AG04449 (cell line): ENCODE measurements at regions not wholly inside any gene's neighbourhood (a gene's known extent, or its start where the extent isn't known, plus 50 kb on each side); places are given as distances from the start of the nearest gene placed in this dataset.
A peak's percentile ranks its signal among the peaks of the same experiment; 100 is the strongest.

Source experiments
- CTCF ChIA-PET: fragments of 350-600 bp; formaldehyde crosslinking; extraction: SDS; loops from one replicate; lab custom pipeline; 2021; ENCODE audit warnings: antibody characterized with exemption; lab: Yijun Ruan, JAX
- POLR2A ChIA-PET: fragments of 400-600, 350-600 bp; formaldehyde crosslinking; extraction: SDS; loops from one replicate; lab custom pipeline; 2020; ENCODE audit warnings: antibody characterized with exemption, inconsistent platforms; lab: Yijun Ruan, JAX
- DNase-seq: peaks from one replicate; pipeline ENCODE4 v3.0.0-alpha.2; 2010; ENCODE audit warnings: low read depth, low spot score
- H3K4me3 ChIP-seq: 2 replicates; pipeline ENCODE4 v1.5.1; 2011; ENCODE audit warnings: low read depth, mild to moderate bottlenecking, control low read depth, low read length
- TF ChIP-seq, protein P1 (sequence below): IDR thresholded peaks from one replicate; pipeline ENCODE4 v1.5.1; 2011; ENCODE audit warnings: mild to moderate bottlenecking, moderate library complexity, low read length, control low read depth, inconsistent platforms; ENCODE audit not compliant: insufficient read depth; ENCODE audit errors: missing control alignments

DNA sequence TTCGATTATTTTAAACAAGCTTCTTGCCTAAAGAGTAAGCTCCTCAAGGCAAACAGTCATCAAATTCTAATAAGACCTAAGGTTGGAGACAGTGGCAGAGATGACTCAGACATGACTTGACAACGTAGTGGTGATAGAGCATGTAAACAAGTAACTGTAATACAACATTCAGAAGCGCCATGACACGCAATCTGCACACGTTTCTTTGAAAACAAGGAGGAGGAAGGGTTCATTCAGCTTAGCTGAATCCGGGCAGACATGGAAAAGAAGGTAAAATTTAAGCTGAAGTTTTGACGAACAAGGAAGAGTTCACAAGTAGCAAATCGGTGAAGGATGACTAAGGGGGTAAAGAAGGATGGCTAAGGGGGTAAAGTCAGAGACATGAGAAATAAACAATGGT lies 152.4 kb upstream of the ZC3H12C start:
- TF ChIP-seq, protein P1, sequence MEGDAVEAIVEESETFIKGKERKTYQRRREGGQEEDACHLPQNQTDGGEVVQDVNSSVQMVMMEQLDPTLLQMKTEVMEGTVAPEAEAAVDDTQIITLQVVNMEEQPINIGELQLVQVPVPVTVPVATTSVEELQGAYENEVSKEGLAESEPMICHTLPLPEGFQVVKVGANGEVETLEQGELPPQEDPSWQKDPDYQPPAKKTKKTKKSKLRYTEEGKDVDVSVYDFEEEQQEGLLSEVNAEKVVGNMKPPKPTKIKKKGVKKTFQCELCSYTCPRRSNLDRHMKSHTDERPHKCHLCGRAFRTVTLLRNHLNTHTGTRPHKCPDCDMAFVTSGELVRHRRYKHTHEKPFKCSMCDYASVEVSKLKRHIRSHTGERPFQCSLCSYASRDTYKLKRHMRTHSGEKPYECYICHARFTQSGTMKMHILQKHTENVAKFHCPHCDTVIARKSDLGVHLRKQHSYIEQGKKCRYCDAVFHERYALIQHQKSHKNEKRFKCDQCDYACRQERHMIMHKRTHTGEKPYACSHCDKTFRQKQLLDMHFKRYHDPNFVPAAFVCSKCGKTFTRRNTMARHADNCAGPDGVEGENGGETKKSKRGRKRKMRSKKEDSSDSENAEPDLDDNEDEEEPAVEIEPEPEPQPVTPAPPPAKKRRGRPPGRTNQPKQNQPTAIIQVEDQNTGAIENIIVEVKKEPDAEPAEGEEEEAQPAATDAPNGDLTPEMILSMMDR = no peak
- DNase-seq = peak; percentile 10
- ChIA-PET CTCF (interaction anchor here (0.6 to 3.4 kb wide), 11 partner anchors 11 to 1242 kb away, joined by 3 to 85 read pairs (median 5); no protein-coding TSS in a partner anchor), POLR2A (interaction anchor here (0.7 kb wide), 1 partner anchor 207 kb away, joined by 3 read pairs; no protein-coding TSS in a partner anchor)
- no peak overlapping the region for H3K4me3 ChIP-seq

DNA sequence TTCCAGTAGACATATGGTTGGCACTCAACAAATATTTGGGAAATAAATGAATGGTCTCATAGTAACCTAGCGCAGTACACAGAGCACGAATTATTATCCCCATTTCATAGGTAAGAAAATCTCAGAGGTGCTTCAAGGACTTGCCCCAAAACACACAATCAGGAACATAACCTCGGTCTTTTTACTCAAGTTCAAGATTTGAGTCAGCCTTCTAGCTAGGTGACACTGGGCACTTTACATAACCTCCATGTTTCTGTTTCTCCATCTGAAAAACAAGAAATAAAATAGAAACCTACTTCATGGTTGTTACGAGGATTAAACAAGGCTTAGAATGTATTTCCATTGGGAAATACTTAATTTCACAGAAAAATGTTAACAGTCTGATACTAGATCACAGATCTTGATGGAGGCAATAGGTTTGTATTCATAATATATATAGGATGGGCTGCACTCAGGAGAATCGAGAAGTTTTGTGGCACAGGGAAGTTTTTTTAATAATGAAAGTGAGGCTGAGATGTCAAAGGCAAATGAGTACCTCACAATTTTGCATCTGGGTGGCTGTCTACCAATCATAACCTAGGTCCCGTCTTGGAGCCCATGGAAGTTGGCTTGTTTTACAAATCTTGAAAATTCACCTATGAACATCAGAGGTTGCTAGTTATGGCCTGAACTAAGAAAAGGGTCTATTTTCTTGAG lies 147.4 kb upstream of the ZC3H12C start:
- TF ChIP-seq, protein P1 = no peak
- H3K4me3 ChIP-seq = no peak overlapping the region
- POLR2A ChIA-PET = no interaction called here
- CTCF ChIA-PET = interaction anchor here (0.8 to 2.2 kb wide), 10 partner anchors 9 to 1248 kb away, joined by 3 to 9 read pairs (median 3); partner anchors contain the start of gene FDX1
- DNase-seq = no peak

DNA sequence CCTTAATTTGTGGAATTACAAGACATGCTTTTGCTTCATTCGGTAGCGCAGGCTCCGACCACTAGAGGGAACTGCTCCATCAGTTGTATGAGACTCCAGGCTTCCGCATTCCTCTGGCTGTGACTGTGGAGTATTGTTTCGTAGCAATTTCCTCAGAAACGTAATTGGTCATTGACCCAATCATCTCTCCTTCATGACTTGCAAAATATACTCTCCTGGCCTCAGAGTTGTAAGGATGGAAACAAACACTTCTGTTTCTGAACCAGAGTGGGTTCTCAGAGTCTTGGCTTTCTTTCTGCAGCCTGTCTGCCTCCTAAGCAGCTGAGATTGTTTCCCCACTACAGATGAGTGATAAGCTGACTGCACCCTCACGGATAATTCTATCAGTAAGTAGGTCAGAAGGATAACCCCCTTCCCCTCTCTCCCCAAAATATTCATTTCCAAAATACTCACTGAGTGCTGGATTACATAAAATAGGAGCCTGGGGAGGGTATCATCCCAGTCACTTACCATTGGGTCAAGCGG lies 146.8 kb upstream of the ZC3H12C start:
- TF ChIP-seq, protein P1 = peak; percentile 84
- DNase-seq = peak; percentile 80
- ChIA-PET POLR2A (no interaction called here), CTCF (interaction anchor here (0.6 to 1.4 kb wide), 8 partner anchors 11 to 484 kb away, joined by 3 read pairs; partner anchors contain the start of gene FDX1)
- H3K4me3 ChIP-seq = no peak overlapping the region; the same call in 1 of the 2 replicates

DNA sequence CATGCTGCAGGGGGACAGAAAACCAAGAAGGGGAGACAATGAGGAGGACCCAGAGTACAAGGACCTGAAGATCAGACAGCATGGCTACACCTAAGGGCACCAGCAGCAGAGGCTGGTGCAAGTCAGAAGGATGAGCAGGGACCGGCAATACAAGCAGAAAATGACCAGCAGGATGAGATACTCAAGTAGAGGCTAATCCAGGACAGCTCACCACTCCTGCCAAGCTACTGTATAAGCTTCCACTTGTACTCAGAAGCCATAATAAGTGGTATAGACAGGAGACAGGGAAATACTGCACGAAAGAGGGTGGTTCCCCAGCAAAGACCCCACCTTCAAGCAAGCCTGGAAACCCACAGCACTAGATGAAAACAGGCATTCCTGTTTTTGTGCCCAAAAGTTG lies 138.7 kb upstream of the ZC3H12C start:
- TF ChIP-seq, protein P1 = no peak
- no peak for DNase-seq
- ChIA-PET POLR2A (no interaction called here), CTCF (interaction anchor here (0.9 to 1.7 kb wide), 2 partner anchors 10 to 15 kb away, joined by 3 to 7 read pairs; no protein-coding TSS in a partner anchor)
- H3K4me3 ChIP-seq = no peak overlapping the region

DNA sequence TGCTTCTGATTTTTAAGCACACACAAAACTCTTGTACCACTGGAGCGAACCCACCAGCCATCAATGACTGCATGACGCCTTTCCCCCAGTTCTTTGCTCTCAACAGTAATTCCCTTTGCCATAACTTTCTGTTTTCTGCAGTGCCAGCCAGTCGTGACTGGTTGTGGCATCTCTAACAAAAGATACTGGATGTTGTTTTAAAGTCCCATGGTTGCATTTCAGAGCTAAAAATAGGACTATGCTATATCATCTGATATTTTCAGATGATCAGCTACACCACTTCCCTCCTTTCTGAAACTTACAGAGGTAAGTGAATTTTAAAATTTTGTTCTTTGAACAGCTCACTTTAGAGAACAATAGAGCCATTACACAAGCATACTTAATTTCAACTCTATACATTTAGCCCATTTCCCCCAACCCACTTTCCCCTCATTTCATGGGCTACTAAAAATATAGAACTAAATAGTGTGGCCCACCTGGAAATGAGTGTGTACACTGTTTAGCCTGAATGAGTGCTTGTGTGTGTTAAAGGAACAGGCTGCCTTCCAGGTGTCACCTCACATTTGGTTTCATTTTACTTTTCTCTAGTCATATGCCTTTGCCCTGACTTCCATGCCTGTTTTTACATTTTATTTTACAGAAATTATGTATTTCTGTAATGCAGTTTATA lies 136.9 kb upstream of the ZC3H12C start:
- no peak overlapping the region for H3K4me3 ChIP-seq
- TF ChIP-seq, protein P1 = no peak
- ChIA-PET POLR2A (no interaction called here), CTCF (no interaction called here)
- no peak for DNase-seq

DNA sequence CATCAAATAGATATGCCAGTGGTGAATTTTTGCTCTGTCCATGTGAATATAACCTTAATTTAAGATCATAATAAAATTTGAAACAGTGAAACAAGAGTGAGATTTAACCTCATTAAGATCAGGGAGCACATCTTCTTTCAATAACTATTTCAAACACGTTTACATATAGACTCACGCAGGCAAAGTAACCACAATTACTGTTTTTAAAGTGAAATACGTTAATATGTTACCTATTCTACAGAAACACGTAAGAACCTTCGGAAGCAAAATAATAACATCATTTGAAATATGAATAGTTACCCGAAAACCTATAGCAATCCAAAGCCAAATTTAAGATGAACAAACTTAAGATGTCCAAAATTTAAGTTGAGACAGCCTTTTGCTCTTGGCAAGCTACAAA lies 136.2 kb upstream of the ZC3H12C start:
- DNase-seq = no peak
- TF ChIP-seq, protein P1 = no peak
- no peak overlapping the region for H3K4me3 ChIP-seq
- POLR2A ChIA-PET = no interaction called here
- CTCF ChIA-PET = no interaction called here
